ENCODE measurements at regions not wholly inside any gene's neighbourhood (a gene's known extent, or its start where the extent isn't known, plus 50 kb on each side); places are given as distances from the start of the nearest gene placed in this dataset.

- no peaks in the 10 kb centered on the region for H4K20me1 ChIP-seq (ENCODE audit: insufficient read depth, low read length)
- H2AFZ ChIP-seq (ENCODE audit: low read length) = no peak overlapping the region; the same call in 1 of the 2 replicates
- intact Hi-C loops (cut with micrococcal nuclease; ENCODE audit: unreplicated experiment) = loop anchor here (10.0 kb wide), 1 partner anchor 750 kb away; no protein-coding TSS in a partner anchor
- no peak overlapping the region for H3K4me2 ChIP-seq (ENCODE audit: low read length)
- no peaks in the 10 kb centered on the region for H3K79me2 ChIP-seq (ENCODE audit: insufficient read depth, low read depth, low read length)
- TF ChIP-seq CTCF (conservative IDR thresholded peaks at IDR 0.05; ENCODE audit: low read length) (peak; percentile 99), EZH2phosphoT487 (IDR thresholded peaks at IDR 0.05; ENCODE audit: borderline replicate concordance, low read depth, low read length) (no peak)
- H3K4me1 ChIP-seq (ENCODE audit: insufficient read depth, low read length, poor library complexity, severe bottlenecking) = no peaks in the 10 kb centered on the region
- no peaks in the 10 kb centered on the region for H3K36me3 ChIP-seq (ENCODE audit: insufficient read depth, low read length)
- ChIA-PET CTCF (ENCODE audit: unreplicated experiment) (no interaction called here), POLR2A (no interaction called here)
- no TSS peak for BruUV-seq (replicated peaks)
- no peaks in the 10 kb centered on the region for H3K9me3 ChIP-seq (ENCODE audit: low read length)
- peak; percentile 54 for DNase-seq (ENCODE audit: low spot score)
- H3K4me3 ChIP-seq (ENCODE audit: low read depth, low read length, poor library complexity, severe bottlenecking) = no peak overlapping the region
- no peaks in the 10 kb centered on the region for H3K9me2 ChIP-seq (ENCODE audit: insufficient read depth, low read length)
- H3K27ac ChIP-seq (ENCODE audit: low read depth, low read length, poor library complexity, severe bottlenecking) = no peak overlapping the region
Measured at GRCh38 chr1:213374369-213374768, 323.3 kb downstream of the RPS6KC1 start.

- no peaks in the 10 kb centered on the region for H4K20me1 ChIP-seq (ENCODE audit: insufficient read depth, low read length)
- H3K79me2 ChIP-seq (ENCODE audit: insufficient read depth, low read depth, low read length) = no peaks in the 10 kb centered on the region
- H3K27ac ChIP-seq (ENCODE audit: low read depth, low read length, poor library complexity, severe bottlenecking) = no peak overlapping the region
- no peaks in the 10 kb centered on the region for H3K9me3 ChIP-seq (ENCODE audit: low read length)
- intact Hi-C loops (cut with micrococcal nuclease; ENCODE audit: unreplicated experiment) = loop anchor here (10.0 kb wide), 1 partner anchor 750 kb away; no protein-coding TSS in a partner anchor
- BruUV-seq (replicated peaks) = no TSS peak
- ChIA-PET CTCF (ENCODE audit: unreplicated experiment) (no interaction called here), POLR2A (no interaction called here)
- no peaks in the 10 kb centered on the region for H3K4me1 ChIP-seq (ENCODE audit: insufficient read depth, low read length, poor library complexity, severe bottlenecking)
- no peak overlapping the region for H2AFZ ChIP-seq (ENCODE audit: low read length)
- no peak for DNase-seq (ENCODE audit: low spot score)
- no peak overlapping the region for H3K4me2 ChIP-seq (ENCODE audit: low read length)
- no peaks in the 10 kb centered on the region for H3K9me2 ChIP-seq (ENCODE audit: insufficient read depth, low read length)
- H3K4me3 ChIP-seq (ENCODE audit: low read depth, low read length, poor library complexity, severe bottlenecking) = no peak overlapping the region
- TF ChIP-seq EZH2phosphoT487 (IDR thresholded peaks at IDR 0.05; ENCODE audit: borderline replicate concordance, low read depth, low read length) = no peak
- TF ChIP-seq CTCF (conservative IDR thresholded peaks at IDR 0.05; ENCODE audit: low read length) = no peak
- no peaks in the 10 kb centered on the region for H3K36me3 ChIP-seq (ENCODE audit: insufficient read depth, low read length)
Measured at GRCh38 chr1:213375002-213375401, 324.0 kb downstream of the RPS6KC1 start.

- no peaks in the 10 kb centered on the region for H4K20me1 ChIP-seq (ENCODE audit: insufficient read depth, low read length)
- TF ChIP-seq CTCF (conservative IDR thresholded peaks at IDR 0.05; ENCODE audit: low read length) (no peak), EZH2phosphoT487 (IDR thresholded peaks at IDR 0.05; ENCODE audit: borderline replicate concordance, low read depth, low read length) (no peak)
- no peaks in the 10 kb centered on the region for H3K9me2 ChIP-seq (ENCODE audit: insufficient read depth, low read length)
- no peak overlapping the region for H2AFZ ChIP-seq (ENCODE audit: low read length)
- H3K27ac ChIP-seq (ENCODE audit: low read depth, low read length, poor library complexity, severe bottlenecking) = no peak overlapping the region
- no peak overlapping the region for H3K4me2 ChIP-seq (ENCODE audit: low read length)
- ChIA-PET POLR2A (no interaction called here), CTCF (ENCODE audit: unreplicated experiment) (no interaction called here)
- no peaks in the 10 kb centered on the region for H3K36me3 ChIP-seq (ENCODE audit: insufficient read depth, low read length)
- H3K9me3 ChIP-seq (ENCODE audit: low read length) = no peaks in the 10 kb centered on the region
- BruUV-seq (replicated peaks) = no TSS peak
- H3K4me1 ChIP-seq (ENCODE audit: insufficient read depth, low read length, poor library complexity, severe bottlenecking) = no peaks in the 10 kb centered on the region
- no peaks in the 10 kb centered on the region for H3K79me2 ChIP-seq (ENCODE audit: insufficient read depth, low read depth, low read length)
- no peak for DNase-seq (ENCODE audit: low spot score)
- intact Hi-C loops (cut with micrococcal nuclease; ENCODE audit: unreplicated experiment) = loop anchor here (10.0 kb wide), 1 partner anchor 748 kb away; no protein-coding TSS in a partner anchor
- no peak overlapping the region for H3K4me3 ChIP-seq (ENCODE audit: low read depth, low read length, poor library complexity, severe bottlenecking)
Measured at GRCh38 chr1:213376862-213377372, 325.9 kb downstream of the RPS6KC1 start.
